Heart left ventricle (tissue), 16 donors: ENCODE measurements at regions not wholly inside any gene's neighbourhood (a gene's known extent, or its start where the extent isn't known, plus 50 kb on each side); places are given as distances from the start of the nearest gene placed in this dataset.
A peak's percentile ranks its signal among the peaks of the same experiment; 100 is the strongest.

ENCODE experiments used
- ATAC-seq, 4 donors: fragments of 200-7000 bp; cut with Tn5 transposase; one replicate each; pipeline ENCODE4 v1.9.1; 2020 to 2022; ENCODE audit warnings: moderate library complexity in 4 of 4, mild to moderate bottlenecking in 3 of 4, moderate number of reproducible peaks in 1 of 4
- DNase-seq, 5 donors: peaks; one replicate each; pipeline ENCODE4 v3.0.0-alpha.2; 2020
- H3K27ac ChIP-seq, 12 donors: fragments of 200-600 bp; sonication (generic) in 4 of 12; one replicate each; pipeline versions ENCODE4 v1.5.0 to v1.8.0; 2016 to 2022; ENCODE audit warnings: mild to moderate bottlenecking in 2 of 12
- H3K27me3 ChIP-seq, 9 donors: fragments of 200-600 bp; sonication (generic) in 2 of 9; one replicate each; pipeline versions ENCODE4 v1.5.1 to v1.8.0; 2016 to 2022; ENCODE audit warnings: mild to moderate bottlenecking in 3 of 9
- H3K36me3 ChIP-seq, 9 donors: fragments of 200-600 bp; sonication (generic) in 2 of 9; one replicate each; pipeline versions ENCODE4 v1.5.0 to v1.8.0; 2018 to 2022; ENCODE audit warnings: mild to moderate bottlenecking in 2 of 9
- H3K4me1 ChIP-seq, 12 donors: fragments of 200-600 bp; sonication (generic) in 4 of 12; one replicate each; pipeline versions ENCODE4 v1.5.0 to v1.8.0; 2016 to 2022; ENCODE audit warnings: mild to moderate bottlenecking in 3 of 12
- H3K4me3 ChIP-seq, 12 donors: fragments of 200-600 bp; sonication (generic) in 4 of 12; one replicate each; pipeline versions ENCODE4 v1.5.0 to v1.8.0; 2017 to 2022; ENCODE audit warnings: mild to moderate bottlenecking in 9 of 12, moderate library complexity in 4 of 12
- H3K9me3 ChIP-seq, 12 donors: fragments of 200-600 bp; sonication (generic) in 4 of 12; one replicate each; pipeline versions ENCODE4 v1.5.0 to v1.8.0; 2016 to 2022; ENCODE audit warnings: mild to moderate bottlenecking in 1 of 12
- CTCF ChIP-seq, 12 donors: fragments of 200-600 bp; sonication (generic) in 4 of 12; IDR thresholded peaks; one replicate each; pipeline versions ENCODE4 v1.5.0 to v1.8.0; 2018 to 2022; ENCODE audit warnings: antibody characterized with exemption in 12 of 12, mild to moderate bottlenecking in 5 of 12
- POLR2A ChIP-seq, 2 donors: fragments of 450-650 bp; IDR thresholded peaks; one replicate each; pipeline ENCODE4 v1.6.1; 2017; ENCODE audit warnings: antibody characterized with exemption in 2 of 2, mild to moderate bottlenecking in 2 of 2, moderate library complexity in 2 of 2
- WGBS, 4 donors: extraction: QIAGEN DNeasy Blood & Tissue Kit in 2 of 4; methylation state at CpG; one replicate each; pipeline versions ENCODE4 v1.1.5 to v1.1.7; 2013 to 2018; 5-methylcytosine and 5-hydroxymethylcytosine counted together
- intact Hi-C, 10 donors: fragments of 100-400 bp; cut with DNase I; formaldehyde crosslinking; loops; one replicate each; pipeline versions ENCODE4 v1.11.1 to v1.14.2; 2022
- donor health status: ischemic (EF 13 %, LVEDD 7.1; RV severe dilation, severe dysfunction).
- donor health status: healthy with polysubstance abuse.
- donor health status: DM: no; HTN: yes; CAD: no.
- donor health status: DM: no; HTN: no; CAD: no.
- donor health status: ischemic (EF 25% LVEDD 6.9; RV normal size, moderate dysfunction).
- donor health status: ischemic (EF 25% LVEDD 5.7; RV mildly dilated, moderate dysfunction).
- donor health status: healthy.
- donor health status: DM: yes; HTN: yes; CAD: no.
- donor health status: ischemic (EF 35%, LVEDD 5.7; RV mildly dilated, moderate dysfunction).
- donor health status: nonischemic (EF 11% LVEDD 7.7; RV severe dilation, severe dysfunction).
- donor health status: DM: yes; HTN: yes; CAD: no.
- donor health status: PGD.
- donor health status: ischemic (EF 29% LVEDD 5.4; RV normal size, mild dysfunction).
- donor health status: nonischemic (EF 23%, LVEDD 6.1; RV moderate dilation, normal function).

- Histone ChIP-seq H3K9me3 (no peaks in the 10 kb centered on the region), H3K4me1 (peaks cover 0 to 33% (median 10%) of the 10 kb centered on the region in 12 donors), H3K4me3 (no peak overlapping the region), H3K36me3 (peaks cover 3 to 92% (median 73%) of the 10 kb centered on the region in 9 donors), H3K27me3 (no peaks in the 10 kb centered on the region), H3K27ac (peak overlapping the region in 4 of 12 donors; percentile 4 to 17 (median 12))
- WGBS, 4 donors, result 42 to 52% (median 47%) methylated on average over 6 of the region's 6 CpGs
- TF ChIP-seq CTCF (IDR thresholded peaks at IDR 0.05), result peak; percentile 66 to 85 (median 75)
- no peak for TF ChIP-seq POLR2A (IDR thresholded peaks at IDR 0.05)
- ATAC-seq, result peak in 3 of 4 donors; percentile 67 to 79 (median 78)
- intact Hi-C loops, result no loop called here
- DNase-seq, result peak in 2 of 5 donors; percentile 47 to 58
These were observed 141.3 kb upstream of the KLF14 start for GRCh38 chr7:130875265-130875741.

- Histone ChIP-seq H3K9me3 (no peaks in the 10 kb centered on the region), H3K36me3 (peaks cover 3 to 92% (median 71%) of the 10 kb centered on the region in 9 donors), H3K27me3 (no peaks in the 10 kb centered on the region), H3K4me3 (no peak overlapping the region), H3K27ac (no peak overlapping the region), H3K4me1 (peaks cover 0 to 39% (median 15%) of the 10 kb centered on the region in 12 donors)
- TF ChIP-seq POLR2A (IDR thresholded peaks at IDR 0.05) (no peak), CTCF (IDR thresholded peaks at IDR 0.05) (no peak)
- 82 to 93% (median 84%) methylated on average over 5 of the region's 5 CpGs for WGBS, 4 donors
- DNase-seq (no peak), ATAC-seq (peak in 1 of 4 donors; percentile 28)
- intact Hi-C loops, result no loop called here
These were observed 141.9 kb upstream of the KLF14 start for GRCh38 chr7:130875901-130876300.

- H3K4me1 ChIP-seq, result peaks cover 3 to 54% (median 24%) of the 10 kb centered on the region in 12 donors
- H3K27me3 ChIP-seq, result no peaks in the 10 kb centered on the region
- no peak for ATAC-seq
- H3K4me3 ChIP-seq, result no peak overlapping the region
- intact Hi-C loops, result no loop called here
- DNase-seq, result no peak
- H3K27ac ChIP-seq, result no peak overlapping the region
- WGBS, 4 donors, result 95 to 96% (median 96%) methylated on average over 10 of the region's 10 CpGs
- H3K9me3 ChIP-seq, result no peaks in the 10 kb centered on the region
- TF ChIP-seq POLR2A (IDR thresholded peaks at IDR 0.05) (no peak), CTCF (IDR thresholded peaks at IDR 0.05) (no peak)
- H3K36me3 ChIP-seq, result peaks cover 0 to 92% (median 67%) of the 10 kb centered on the region in 9 donors
These were observed 143.4 kb upstream of the KLF14 start for GRCh38 chr7:130877236-130877990.

- DNase-seq, result no peak
- Histone ChIP-seq H3K9me3 (no peaks in the 10 kb centered on the region), H3K27ac (no peak overlapping the region), H3K4me3 (no peak overlapping the region), H3K27me3 (no peaks in the 10 kb centered on the region), H3K36me3 (peaks cover 0 to 92% (median 67%) of the 10 kb centered on the region in 9 donors), H3K4me1 (peaks cover 3 to 59% (median 26%) of the 10 kb centered on the region in 12 donors)
- 93 to 98% (median 95%) methylated on average over 4 of the region's 4 CpGs for WGBS, 4 donors
- ATAC-seq, result no peak
- intact Hi-C loops, result no loop called here
- no peak for TF ChIP-seq CTCF (IDR thresholded peaks at IDR 0.05)
- TF ChIP-seq POLR2A (IDR thresholded peaks at IDR 0.05), result no peak
These were observed 143.9 kb upstream of the KLF14 start for GRCh38 chr7:130877991-130878305.
